CD4-positive, alpha-beta memory T cell (primary cell): ENCODE measurements at regions not wholly inside any gene's neighbourhood (a gene's known extent, or its start where the extent isn't known, plus 50 kb on each side); places are given as distances from the start of the nearest gene placed in this dataset.

ENCODE experiments used
- CTCF ChIA-PET: fragments of 350-600 bp; sonication (Branson Sonifier 250); formaldehyde crosslinking; loops from one replicate; lab custom pipeline; 2021; ENCODE audit warnings: inconsistent platforms; ENCODE audit not compliant: partially characterized antibody; lab: Charles Lee
- POLR2A ChIA-PET: fragments of 350-600 bp; sonication (Branson Sonifier 250); formaldehyde crosslinking; loops from one replicate; lab custom pipeline; 2021; ENCODE audit not compliant: partially characterized antibody; lab: Charles Lee
- DNase-seq, 5 donors: peaks; one replicate each; pipeline versions ENCODE4 v3.0.0 to v3.0.0-alpha.2; 2020 to 2022; ENCODE audit warnings: mixed read lengths in 1 of 5
- H3K27ac ChIP-seq: one replicate; pipeline ENCODE4 v1.7.0; 2013; ENCODE audit warnings: low read depth, low read length
- H3K27me3 ChIP-seq: 2 replicates; pipeline ENCODE4 v1.7.0; 2013; ENCODE audit warnings: mild to moderate bottlenecking, low read length, moderate library complexity; ENCODE audit not compliant: insufficient read depth
- H3K36me3 ChIP-seq: 2 replicates; pipeline ENCODE4 v1.7.0; 2013; ENCODE audit warnings: mild to moderate bottlenecking, low read length, moderate library complexity; ENCODE audit not compliant: insufficient read depth
- H3K4me1 ChIP-seq: 2 replicates; pipeline ENCODE4 v1.7.0; 2013; ENCODE audit warnings: mild to moderate bottlenecking, low read length, moderate library complexity; ENCODE audit not compliant: insufficient read depth
- H3K4me3 ChIP-seq, 2 donors: one replicate each; pipeline ENCODE4 v1.7.0; 2013; ENCODE audit warnings: low read length in 2 of 2, mild to moderate bottlenecking in 1 of 2
- H3K9me3 ChIP-seq, 2 donors: one replicate each; pipeline ENCODE4 v1.7.0; 2013; ENCODE audit warnings: low read length in 2 of 2, control low read depth in 1 of 2; ENCODE audit not compliant: control insufficient read depth in 1 of 2
- H3K27ac Mint-ChIP-seq, 7 donors: one replicate each; pipeline ENCODE4 v1.8.0; 2020 to 2021; ENCODE audit warnings: mixed read lengths in 7 of 7, mild to moderate bottlenecking in 6 of 7, inconsistent platforms in 3 of 7, moderate library complexity in 3 of 7
- H3K27me3 Mint-ChIP-seq, 2 donors: one replicate each; pipeline ENCODE4 v1.8.0; 2020 to 2021; ENCODE audit warnings: mixed read lengths in 2 of 2
- H3K36me3 Mint-ChIP-seq, 2 donors: one replicate each; pipeline ENCODE4 v1.8.0; 2020 to 2021; ENCODE audit warnings: mixed read lengths in 2 of 2, inconsistent platforms in 1 of 2, mild to moderate bottlenecking in 1 of 2
- H3K4me1 Mint-ChIP-seq, 4 donors: one replicate each; pipeline ENCODE4 v1.8.0; 2020 to 2021; ENCODE audit warnings: mixed read lengths in 4 of 4, mild to moderate bottlenecking in 1 of 4
- H3K4me3 Mint-ChIP-seq, 8 donors: one replicate each; pipeline ENCODE4 v1.8.0; 2020 to 2021; ENCODE audit warnings: mixed read lengths in 8 of 8, mild to moderate bottlenecking in 7 of 8, moderate library complexity in 6 of 8, inconsistent platforms in 3 of 8
- H3K9me3 Mint-ChIP-seq, 8 donors: one replicate each; pipeline ENCODE4 v1.8.0; 2020 to 2021; ENCODE audit warnings: mixed read lengths in 8 of 8, mild to moderate bottlenecking in 5 of 8, inconsistent platforms in 3 of 8, moderate library complexity in 1 of 8
- intact Hi-C: fragments of 100-400 bp; cut with micrococcal nuclease; formaldehyde crosslinking; loops from one replicate; pipeline ENCODE4 v1.15.1; 2023

DNA sequence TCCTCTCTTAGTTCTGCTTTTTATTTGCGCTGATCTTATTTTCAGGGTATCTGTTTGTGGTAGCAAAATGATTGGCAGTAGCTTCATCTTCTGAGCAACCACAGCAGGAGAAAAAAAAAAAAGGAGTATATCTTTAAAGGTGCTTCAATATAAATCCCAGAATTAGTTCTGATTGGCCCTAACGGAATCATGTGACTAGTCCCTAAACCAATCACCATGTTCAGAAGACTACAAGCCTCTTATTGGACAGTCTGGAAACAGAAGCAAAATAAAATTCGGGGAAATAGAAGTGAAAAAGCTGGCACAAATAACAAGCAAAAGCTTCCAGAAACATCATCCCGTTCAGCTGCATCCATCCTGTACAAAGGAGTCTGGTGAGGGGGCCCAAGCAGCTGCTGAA is 49.9 kb upstream of the PTPRO start:
- no peaks in the 10 kb centered on the region for H3K27me3 ChIP-seq
- Mint-ChIP-seq H3K4me1 (no peaks in the 10 kb centered on the region), H3K27ac (no peak overlapping the region), H3K36me3 (no peaks in the 10 kb centered on the region), H3K27me3 (peaks cover 3 to 5% of the 10 kb centered on the region in 2 donors), H3K4me3 (no peak overlapping the region), H3K9me3 (no peaks in the 10 kb centered on the region)
- no peak overlapping the region for H3K27ac ChIP-seq
- POLR2A ChIA-PET, result no interaction called here
- CTCF ChIA-PET, result interaction anchor here (1.1 to 3.6 kb wide), 5 partner anchors 8 to 548 kb away, joined by 3 to 10 read pairs (median 4); partner anchors contain the start of gene RERG
- no peaks in the 10 kb centered on the region for H3K36me3 ChIP-seq
- no peaks in the 10 kb centered on the region for H3K4me1 ChIP-seq
- H3K9me3 ChIP-seq, result no peaks in the 10 kb centered on the region
- H3K4me3 ChIP-seq, result no peak overlapping the region
- intact Hi-C loops, result no loop called here
- no peak for DNase-seq
